AG09319 (cell line): ENCODE measurements at regions not wholly inside any gene's neighbourhood (a gene's known extent, or its start where the extent isn't known, plus 50 kb on each side); places are given as distances from the start of the nearest gene placed in this dataset.

Experiments used
- DNase-seq: peaks from one replicate; pipeline ENCODE4 v3.0.0-alpha.2; 2010; ENCODE audit warnings: low read depth; ENCODE audit errors: extremely low read depth
- CTCF ChIP-seq: IDR thresholded peaks from 2 replicates; pipeline ENCODE4 v1.5.1; 2011; ENCODE audit warnings: low read depth, mild to moderate bottlenecking, inconsistent platforms, low read length, moderate library complexity

- DNase-seq, result no peak
- TF ChIP-seq CTCF, result no peak
Observed at GRCh38 chr7:142383841-142384492, 126.1 kb upstream of the PRSS58 start.

GRCh38 chr7:142381727-142382390 is 124.0 kb upstream of the PRSS58 start:
- no peak for DNase-seq
- no peak for TF ChIP-seq CTCF

- TF ChIP-seq CTCF, result no peak
Observed at GRCh38 chr7:142380069-142380468, 122.2 kb upstream of the PRSS58 start.

GRCh38 chr7:142379201-142379885 is 121.5 kb upstream of the PRSS58 start:
- TF ChIP-seq CTCF, result no peak
- no peak for DNase-seq

More at GRCh38 chr7:142380069-142380468, 122.2 kb upstream of the PRSS58 start:
- no peak for DNase-seq

- no peak for TF ChIP-seq CTCF
- DNase-seq, result no peak
Observed at GRCh38 chr7:142377567-142377966, 119.7 kb upstream of the PRSS58 start.

GRCh38 chr7:142376356-142376997 is 118.6 kb upstream of the PRSS58 start:
- TF ChIP-seq CTCF, result no peak
- no peak for DNase-seq
